Activated T-cell treated with anti-CD3 and anti-CD28 coated beads, Interleukin-2, amount 50 U/mL, for 24 hours (primary cell): ENCODE measurements at regions not wholly inside any gene's neighbourhood (a gene's known extent, or its start where the extent isn't known, plus 50 kb on each side); places are given as distances from the start of the nearest gene placed in this dataset.
"Not testable (repeated sequence)": the region's sequence is repeated elsewhere in the genome, so short reads cannot be mapped to it uniquely, and the experiment has no call there.

Experiments used
- DNase-seq: peaks from one replicate; pipeline ENCODE4 v3.0.0-alpha.2; 2020
- H3K27ac Mint-ChIP-seq: 2 replicates; pipeline ENCODE4 v1.8.0; 2020; ENCODE audit warnings: mild to moderate bottlenecking, mixed read lengths
- H3K27me3 Mint-ChIP-seq: 2 replicates; pipeline ENCODE4 v1.8.0; 2020; ENCODE audit warnings: mixed read lengths
- H3K36me3 Mint-ChIP-seq: 2 replicates; pipeline ENCODE4 v1.8.0; 2020; ENCODE audit warnings: low read depth, mixed read lengths
- H3K4me1 Mint-ChIP-seq: 2 replicates; pipeline ENCODE4 v1.8.0; 2020; ENCODE audit warnings: low read depth, mixed read lengths
- H3K4me3 Mint-ChIP-seq: 2 replicates; pipeline ENCODE4 v1.8.0; 2020; ENCODE audit warnings: mild to moderate bottlenecking, moderate library complexity, mixed read lengths
- H3K9me3 Mint-ChIP-seq: 2 replicates; pipeline ENCODE4 v1.8.0; 2020; ENCODE audit warnings: mixed read lengths

GRCh38 chr9:12394105-12394504 is 299.1 kb upstream of the TYRP1 start:
- H3K36me3 Mint-ChIP-seq = no peaks in the 10 kb centered on the region
- no peak for DNase-seq
- no peak overlapping the region for H3K27ac Mint-ChIP-seq
- H3K9me3 Mint-ChIP-seq = peaks cover 26% of the 10 kb centered on the region
- no peaks in the 10 kb centered on the region for H3K27me3 Mint-ChIP-seq
- no peaks in the 10 kb centered on the region for H3K4me1 Mint-ChIP-seq
- H3K4me3 Mint-ChIP-seq = no peak overlapping the region

DNA sequence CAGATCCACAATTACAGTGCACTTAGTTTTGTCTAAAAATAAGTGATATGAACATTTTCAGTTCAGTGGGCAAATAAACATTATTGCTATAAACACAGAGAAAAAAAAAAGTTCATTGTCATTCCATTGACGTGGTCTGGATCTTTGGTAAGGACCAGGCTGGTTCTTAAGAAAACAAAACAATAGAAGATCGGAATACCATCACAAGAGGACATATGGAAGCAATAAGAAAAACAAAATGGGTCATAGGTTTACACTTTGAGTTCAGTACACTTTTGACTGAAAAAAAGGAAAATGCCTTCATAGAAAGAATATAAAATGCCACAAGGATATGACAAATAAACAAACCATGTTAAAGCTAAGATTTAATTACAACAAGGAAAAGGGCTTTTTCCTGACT is 289.5 kb upstream of the TYRP1 start:
- no peak for DNase-seq
- H3K9me3 Mint-ChIP-seq = peaks cover 23% of the 10 kb centered on the region

DNA sequence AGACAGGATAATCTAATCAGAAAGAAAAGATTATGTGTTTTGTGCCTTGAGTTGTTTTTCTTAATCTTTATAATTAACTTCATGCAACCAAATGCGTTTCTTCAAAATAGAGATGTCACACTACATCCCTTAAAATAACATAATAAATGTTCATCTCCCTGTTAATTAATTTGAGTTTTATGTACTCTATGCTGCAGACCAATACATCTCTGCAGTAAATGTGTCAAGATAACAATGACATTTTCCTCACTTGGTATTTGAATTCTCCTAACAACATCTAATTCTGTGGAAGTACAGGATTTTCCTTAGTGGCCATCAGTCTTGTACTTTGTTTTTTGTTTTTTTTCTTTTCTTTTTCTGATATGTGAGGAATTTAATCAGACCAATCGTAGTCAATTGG is 279.2 kb upstream of the TYRP1 start:
- H3K4me3 Mint-ChIP-seq = no peak overlapping the region
- H3K36me3 Mint-ChIP-seq = no peaks in the 10 kb centered on the region
- H3K9me3 Mint-ChIP-seq = peaks cover 21% of the 10 kb centered on the region

More for the DNA sequence above, 289.5 kb upstream of the TYRP1 start:
- Mint-ChIP-seq H3K27me3 (no peaks in the 10 kb centered on the region), H3K36me3 (no peaks in the 10 kb centered on the region), H3K4me1 (no peaks in the 10 kb centered on the region), H3K27ac (no peak overlapping the region), H3K4me3 (no peak overlapping the region)

DNA sequence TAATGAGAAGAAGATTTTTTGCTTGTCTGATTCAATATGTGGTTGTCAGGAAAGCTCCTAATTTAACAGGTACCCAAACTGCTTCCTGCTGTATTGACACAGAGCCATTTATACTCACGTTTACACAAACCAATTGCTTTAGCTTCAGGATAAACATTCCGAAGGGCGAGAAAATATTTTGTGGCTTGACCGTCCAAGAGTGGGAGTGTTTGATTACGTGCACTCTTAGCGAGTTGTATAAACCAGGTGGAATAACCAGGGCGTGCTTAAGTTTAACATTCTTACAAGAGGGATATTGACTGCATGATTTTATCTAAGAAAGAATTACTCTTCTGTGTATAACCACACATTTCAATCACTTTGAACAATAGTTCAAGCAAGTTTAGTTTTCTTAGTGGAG is 278.7 kb upstream of the TYRP1 start:
- DNase-seq = no peak

More for the DNA sequence above, 279.2 kb upstream of the TYRP1 start:
- DNase-seq = no peak
- no peak overlapping the region for H3K27ac Mint-ChIP-seq
- H3K27me3 Mint-ChIP-seq = no peaks in the 10 kb centered on the region
- no peaks in the 10 kb centered on the region for H3K4me1 Mint-ChIP-seq

DNA sequence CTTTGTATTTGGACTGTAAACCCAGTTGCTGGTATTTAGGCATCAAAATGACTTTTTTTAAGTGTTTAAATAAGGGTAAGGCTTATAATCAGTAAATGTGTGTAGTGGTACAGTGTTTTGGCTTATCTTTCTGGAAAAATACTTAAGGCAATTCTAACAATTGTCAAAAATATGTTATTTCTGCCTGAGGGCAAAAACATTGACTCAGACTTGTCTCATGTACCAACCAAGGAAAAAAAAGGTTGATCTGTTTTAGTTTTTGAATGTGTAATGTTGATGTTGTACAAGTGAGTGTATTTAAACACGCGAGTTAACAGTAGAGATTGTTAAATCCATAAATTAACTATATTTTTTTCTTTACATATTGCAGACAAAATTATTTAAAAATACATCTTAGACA is 277.8 kb upstream of the TYRP1 start:
- Mint-ChIP-seq H3K4me1 (no peaks in the 10 kb centered on the region), H3K27ac (no peak overlapping the region), H3K27me3 (no peaks in the 10 kb centered on the region), H3K36me3 (no peaks in the 10 kb centered on the region), H3K4me3 (no peak overlapping the region), H3K9me3 (peaks cover 16% of the 10 kb centered on the region)
- DNase-seq = no peak

More for the DNA sequence above, 278.7 kb upstream of the TYRP1 start:
- Mint-ChIP-seq H3K36me3 (no peaks in the 10 kb centered on the region), H3K9me3 (peaks cover 20% of the 10 kb centered on the region), H3K27me3 (no peaks in the 10 kb centered on the region), H3K4me3 (no peak overlapping the region), H3K27ac (no peak overlapping the region), H3K4me1 (no peaks in the 10 kb centered on the region)

GRCh38 chr9:12416716-12417115 is 276.5 kb upstream of the TYRP1 start:
- Mint-ChIP-seq H3K27ac (no peak overlapping the region), H3K36me3 (no peaks in the 10 kb centered on the region), H3K27me3 (no peaks in the 10 kb centered on the region), H3K4me1 (no peaks in the 10 kb centered on the region), H3K4me3 (no peak overlapping the region), H3K9me3 (peaks cover 16% of the 10 kb centered on the region)
- DNase-seq = no peak

DNA sequence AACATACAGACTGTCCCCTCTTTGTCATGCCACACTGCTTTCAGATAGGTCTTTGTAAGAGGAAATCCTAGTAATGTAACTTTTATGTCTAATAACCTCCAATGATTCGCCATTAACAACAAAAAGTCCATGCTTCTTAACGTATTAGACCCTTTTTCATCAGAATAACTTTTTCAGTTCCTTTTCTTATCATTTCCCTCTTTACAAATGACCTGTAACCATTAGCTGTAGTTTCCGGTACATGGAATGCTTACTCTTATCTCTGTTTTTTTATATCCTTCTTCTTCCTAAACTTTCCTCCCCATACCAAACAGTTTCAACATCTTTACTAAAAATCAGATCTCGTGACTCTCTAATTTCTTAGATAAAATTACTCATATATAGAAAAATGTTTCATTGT is 268.9 kb upstream of the TYRP1 start:
- H3K4me3 Mint-ChIP-seq = no peak overlapping the region
- DNase-seq = no peak
- no peaks in the 10 kb centered on the region for H3K27me3 Mint-ChIP-seq
- no peaks in the 10 kb centered on the region for H3K36me3 Mint-ChIP-seq
- no peak overlapping the region for H3K27ac Mint-ChIP-seq
- peaks cover 21% of the 10 kb centered on the region for H3K9me3 Mint-ChIP-seq
- no peaks in the 10 kb centered on the region for H3K4me1 Mint-ChIP-seq

GRCh38 chr9:12425878-12426864 is 267.0 kb upstream of the TYRP1 start:
- Mint-ChIP-seq H3K4me3 (no peak overlapping the region), H3K9me3 (peaks cover 30% of the 10 kb centered on the region), H3K27ac (no peak overlapping the region), H3K27me3 (no peaks in the 10 kb centered on the region), H3K4me1 (no peaks in the 10 kb centered on the region), H3K36me3 (no peaks in the 10 kb centered on the region)
- DNase-seq = no peak

GRCh38 chr9:12439267-12439666 is 253.9 kb upstream of the TYRP1 start:
- no peaks in the 10 kb centered on the region for H3K4me1 Mint-ChIP-seq
- H3K36me3 Mint-ChIP-seq = no peaks in the 10 kb centered on the region
- H3K9me3 Mint-ChIP-seq = peaks cover 24% of the 10 kb centered on the region
- H3K4me3 Mint-ChIP-seq = no peak overlapping the region
- H3K27me3 Mint-ChIP-seq = no peaks in the 10 kb centered on the region
- DNase-seq = no peak
- no peak overlapping the region for H3K27ac Mint-ChIP-seq

GRCh38 chr9:12441080-12441479 is 252.1 kb upstream of the TYRP1 start:
- H3K27ac Mint-ChIP-seq, DNase-seq, H3K4me3 Mint-ChIP-seq, H3K4me1 Mint-ChIP-seq, H3K27me3 Mint-ChIP-seq, H3K36me3 Mint-ChIP-seq: not testable (repeated sequence)
- H3K9me3 Mint-ChIP-seq = peaks cover 25% of the 10 kb centered on the region

- Mint-ChIP-seq H3K9me3 (peaks cover 26% of the 10 kb centered on the region), H3K36me3 (no peaks in the 10 kb centered on the region)
- DNase-seq = no peak
Measured at GRCh38 chr9:12441506-12441905, 251.7 kb upstream of the TYRP1 start.

DNA sequence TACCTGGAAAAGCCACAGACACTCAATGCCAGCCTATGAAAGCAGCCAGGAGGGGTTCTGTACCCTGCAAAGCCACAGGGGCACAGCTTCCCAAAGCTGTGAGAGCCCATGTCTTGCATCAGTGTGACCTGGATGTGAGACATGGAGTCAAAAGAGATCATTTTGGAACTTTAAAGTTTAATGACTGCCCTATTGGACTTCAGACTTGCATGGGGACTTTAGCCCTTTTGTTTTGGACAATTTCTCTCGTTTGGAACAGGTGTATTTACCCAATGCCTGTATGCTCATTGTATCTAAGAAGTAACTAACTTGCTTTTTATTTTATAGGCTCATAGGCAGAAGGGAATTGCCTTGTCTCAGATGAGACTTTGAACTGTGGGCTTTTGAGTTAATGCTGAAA is 244.9 kb upstream of the TYRP1 start:
- DNase-seq = no peak
- Mint-ChIP-seq H3K36me3 (no peaks in the 10 kb centered on the region), H3K4me3 (no peak overlapping the region), H3K4me1 (no peaks in the 10 kb centered on the region), H3K27me3 (no peaks in the 10 kb centered on the region), H3K9me3 (peaks cover 44% of the 10 kb centered on the region), H3K27ac (no peak overlapping the region)

More at GRCh38 chr9:12441506-12441905, 251.7 kb upstream of the TYRP1 start:
- Mint-ChIP-seq H3K4me3 (no peak overlapping the region), H3K4me1 (no peaks in the 10 kb centered on the region), H3K27ac (no peak overlapping the region), H3K27me3 (no peaks in the 10 kb centered on the region)

GRCh38 chr9:12457237-12457636 is 235.9 kb upstream of the TYRP1 start:
- no peaks in the 10 kb centered on the region for H3K27me3 Mint-ChIP-seq
- DNase-seq = no peak
- no peak overlapping the region for H3K4me3 Mint-ChIP-seq
- H3K36me3 Mint-ChIP-seq = no peaks in the 10 kb centered on the region
- H3K9me3 Mint-ChIP-seq = peaks cover 19% of the 10 kb centered on the region
- no peak overlapping the region for H3K27ac Mint-ChIP-seq
- H3K4me1 Mint-ChIP-seq = no peaks in the 10 kb centered on the region

- Mint-ChIP-seq H3K27ac (no peak overlapping the region), H3K9me3 (peaks cover 17% of the 10 kb centered on the region), H3K36me3 (no peaks in the 10 kb centered on the region), H3K27me3 (no peaks in the 10 kb centered on the region), H3K4me3 (no peak overlapping the region), H3K4me1 (no peaks in the 10 kb centered on the region)
- no peak for DNase-seq
Measured at GRCh38 chr9:12461763-12462460, 231.3 kb upstream of the TYRP1 start.

DNA sequence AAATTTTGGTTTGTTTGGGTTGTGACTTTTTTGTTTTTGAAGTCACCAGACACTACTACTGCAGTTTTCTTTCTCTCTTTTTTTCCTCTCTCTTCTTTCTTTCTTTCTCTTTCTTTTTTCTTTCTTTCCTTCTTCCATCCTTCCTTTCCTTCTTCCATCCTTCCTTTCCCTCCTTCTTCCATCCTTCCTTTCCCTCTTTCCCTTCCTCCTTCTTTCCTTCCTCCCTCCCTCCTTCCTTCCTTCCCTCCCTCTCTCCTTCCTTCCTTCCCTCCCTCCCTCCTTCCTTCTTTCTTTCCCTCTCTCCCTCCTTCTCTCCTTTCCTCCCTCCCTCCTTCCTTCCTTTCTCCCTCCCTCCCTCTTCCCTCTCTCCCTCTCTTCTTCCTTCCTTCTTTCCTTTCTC is 230.3 kb upstream of the TYRP1 start:
- H3K4me3 Mint-ChIP-seq = no peak overlapping the region
- no peaks in the 10 kb centered on the region for H3K36me3 Mint-ChIP-seq
- no peak for DNase-seq
- no peaks in the 10 kb centered on the region for H3K4me1 Mint-ChIP-seq
- H3K27ac Mint-ChIP-seq = no peak overlapping the region
- H3K27me3 Mint-ChIP-seq = no peaks in the 10 kb centered on the region
- H3K9me3 Mint-ChIP-seq = peaks cover 22% of the 10 kb centered on the region
